AG04449 (cell line): ENCODE measurements at regions not wholly inside any gene's neighbourhood (a gene's known extent, or its start where the extent isn't known, plus 50 kb on each side); places are given as distances from the start of the nearest gene placed in this dataset.

Experiments used
- CTCF ChIA-PET: fragments of 350-600 bp; formaldehyde crosslinking; extraction: SDS; loops from one replicate; lab custom pipeline; 2021; ENCODE audit warnings: antibody characterized with exemption; lab: Yijun Ruan, JAX
- POLR2A ChIA-PET: fragments of 400-600, 350-600 bp; formaldehyde crosslinking; extraction: SDS; loops from one replicate; lab custom pipeline; 2020; ENCODE audit warnings: antibody characterized with exemption, inconsistent platforms; lab: Yijun Ruan, JAX
- DNase-seq: peaks from one replicate; pipeline ENCODE4 v3.0.0-alpha.2; 2010; ENCODE audit warnings: low read depth, low spot score
- H3K4me3 ChIP-seq: 2 replicates; pipeline ENCODE4 v1.5.1; 2011; ENCODE audit warnings: low read depth, mild to moderate bottlenecking, control low read depth, low read length
- TF ChIP-seq, protein P1 (sequence below): IDR thresholded peaks from one replicate; pipeline ENCODE4 v1.5.1; 2011; ENCODE audit warnings: mild to moderate bottlenecking, moderate library complexity, low read length, control low read depth, inconsistent platforms; ENCODE audit not compliant: insufficient read depth; ENCODE audit errors: missing control alignments

DNA sequence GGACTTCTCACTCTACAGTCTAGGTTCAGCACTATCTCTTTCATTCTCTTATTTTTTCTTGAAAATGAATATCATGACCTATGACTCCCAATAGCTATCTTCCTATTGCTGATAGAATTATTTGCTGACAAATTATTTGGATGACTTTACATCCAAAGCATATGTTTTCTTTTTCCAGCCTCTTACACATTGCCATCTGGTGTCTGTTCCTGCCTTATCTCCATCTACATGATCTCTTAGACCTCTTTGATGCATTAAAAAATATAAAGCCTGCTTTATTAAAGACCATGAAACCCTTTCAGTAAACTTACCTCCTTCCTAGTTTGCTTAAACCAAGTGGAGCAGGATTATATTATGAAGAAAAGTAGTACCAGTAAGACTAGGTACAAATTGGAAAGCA, 700.9 kb upstream of the CXADR start:
- DNase-seq: no peak
- H3K4me3 ChIP-seq: no peak overlapping the region
- POLR2A ChIA-PET: no interaction called here
- TF ChIP-seq, protein P1, sequence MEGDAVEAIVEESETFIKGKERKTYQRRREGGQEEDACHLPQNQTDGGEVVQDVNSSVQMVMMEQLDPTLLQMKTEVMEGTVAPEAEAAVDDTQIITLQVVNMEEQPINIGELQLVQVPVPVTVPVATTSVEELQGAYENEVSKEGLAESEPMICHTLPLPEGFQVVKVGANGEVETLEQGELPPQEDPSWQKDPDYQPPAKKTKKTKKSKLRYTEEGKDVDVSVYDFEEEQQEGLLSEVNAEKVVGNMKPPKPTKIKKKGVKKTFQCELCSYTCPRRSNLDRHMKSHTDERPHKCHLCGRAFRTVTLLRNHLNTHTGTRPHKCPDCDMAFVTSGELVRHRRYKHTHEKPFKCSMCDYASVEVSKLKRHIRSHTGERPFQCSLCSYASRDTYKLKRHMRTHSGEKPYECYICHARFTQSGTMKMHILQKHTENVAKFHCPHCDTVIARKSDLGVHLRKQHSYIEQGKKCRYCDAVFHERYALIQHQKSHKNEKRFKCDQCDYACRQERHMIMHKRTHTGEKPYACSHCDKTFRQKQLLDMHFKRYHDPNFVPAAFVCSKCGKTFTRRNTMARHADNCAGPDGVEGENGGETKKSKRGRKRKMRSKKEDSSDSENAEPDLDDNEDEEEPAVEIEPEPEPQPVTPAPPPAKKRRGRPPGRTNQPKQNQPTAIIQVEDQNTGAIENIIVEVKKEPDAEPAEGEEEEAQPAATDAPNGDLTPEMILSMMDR: no peak
- CTCF ChIA-PET: no interaction called here

DNA sequence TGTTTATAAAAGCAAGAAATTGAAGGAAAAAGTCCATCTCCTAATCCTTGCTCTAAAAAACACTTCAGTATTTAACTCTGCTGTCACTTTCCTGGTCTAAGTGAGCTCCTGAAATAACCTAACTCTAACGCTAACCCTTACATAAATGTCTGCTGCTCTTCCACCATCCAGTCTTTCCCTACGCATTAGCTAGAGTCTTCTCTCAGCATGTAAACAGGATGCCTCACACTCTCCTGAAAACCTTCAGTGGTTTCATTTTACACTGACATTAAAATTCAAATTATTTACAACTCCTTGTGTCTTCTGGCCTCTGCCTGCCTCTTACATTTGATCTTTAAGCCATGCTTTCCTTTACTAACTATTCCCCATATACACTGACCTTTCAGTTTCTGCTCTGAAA, 697.6 kb upstream of the CXADR start:
- H3K4me3 ChIP-seq: no peak overlapping the region
- ChIA-PET CTCF (no interaction called here), POLR2A (no interaction called here)
- no peak for DNase-seq
- TF ChIP-seq, protein P1: no peak

DNA sequence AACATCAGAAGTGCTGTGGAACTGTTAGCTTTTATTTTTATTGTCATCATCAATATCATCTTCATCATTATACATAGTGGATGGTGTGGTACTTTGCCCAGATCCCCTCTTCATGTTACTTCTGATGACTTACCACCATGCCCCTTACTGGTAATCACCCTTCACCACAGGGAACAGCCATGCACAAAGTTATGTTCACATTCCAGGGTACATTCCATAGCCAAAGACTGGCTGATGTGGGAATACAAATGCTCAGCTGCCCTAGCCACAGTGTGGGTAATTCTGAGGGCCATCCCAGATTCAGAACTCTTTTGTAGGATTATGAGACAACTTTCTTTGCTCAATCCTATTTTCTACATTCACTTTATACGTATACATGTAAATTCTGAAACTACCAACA, 691.3 kb upstream of the CXADR start:
- H3K4me3 ChIP-seq: no peak overlapping the region
- no peak for DNase-seq
- ChIA-PET CTCF (no interaction called here), POLR2A (no interaction called here)
- TF ChIP-seq, protein P1: no peak

DNA sequence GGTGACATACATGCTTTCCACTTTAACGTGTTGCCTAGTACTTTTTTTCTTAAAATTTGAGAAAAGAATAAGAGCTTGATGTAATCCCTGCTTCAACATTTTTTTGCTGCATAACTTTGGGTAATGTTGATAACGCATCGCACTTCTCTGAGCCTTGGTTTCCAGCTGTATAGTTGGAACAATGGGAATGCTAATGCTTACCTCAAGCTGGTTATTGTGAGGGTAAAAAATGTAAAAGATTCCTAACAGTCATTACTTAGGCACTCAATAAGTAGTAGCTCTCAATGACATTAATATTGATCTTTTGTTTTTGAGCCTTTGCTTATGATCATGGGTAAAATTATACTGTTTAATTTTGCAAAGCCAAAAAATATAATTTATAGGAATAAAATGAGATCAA, 683.3 kb upstream of the CXADR start:
- ChIA-PET CTCF (no interaction called here), POLR2A (no interaction called here)
- no peak overlapping the region for H3K4me3 ChIP-seq
- DNase-seq: no peak
- TF ChIP-seq, protein P1: no peak

DNA sequence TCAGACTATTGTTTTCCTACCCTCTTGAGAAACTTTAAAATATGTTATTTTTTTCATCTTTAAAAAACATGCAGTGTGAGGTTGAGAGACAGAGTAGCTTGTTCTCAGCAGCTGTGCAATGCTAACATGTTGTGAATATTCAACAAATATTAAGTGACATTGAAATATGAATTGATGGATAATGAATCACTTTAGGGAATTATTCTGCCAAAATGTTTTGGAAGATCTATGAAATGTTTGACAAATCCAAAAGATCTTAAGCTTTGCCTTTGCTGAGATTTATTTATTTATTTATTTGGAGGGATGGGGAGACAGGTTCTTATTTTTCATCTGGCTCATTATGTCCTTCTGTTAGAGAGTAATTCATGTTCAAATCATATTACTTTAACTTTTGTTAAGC, 680.1 kb upstream of the CXADR start:
- no peak overlapping the region for H3K4me3 ChIP-seq
- DNase-seq: no peak
- POLR2A ChIA-PET: no interaction called here
- TF ChIP-seq, protein P1: no peak
- CTCF ChIA-PET: no interaction called here

DNA sequence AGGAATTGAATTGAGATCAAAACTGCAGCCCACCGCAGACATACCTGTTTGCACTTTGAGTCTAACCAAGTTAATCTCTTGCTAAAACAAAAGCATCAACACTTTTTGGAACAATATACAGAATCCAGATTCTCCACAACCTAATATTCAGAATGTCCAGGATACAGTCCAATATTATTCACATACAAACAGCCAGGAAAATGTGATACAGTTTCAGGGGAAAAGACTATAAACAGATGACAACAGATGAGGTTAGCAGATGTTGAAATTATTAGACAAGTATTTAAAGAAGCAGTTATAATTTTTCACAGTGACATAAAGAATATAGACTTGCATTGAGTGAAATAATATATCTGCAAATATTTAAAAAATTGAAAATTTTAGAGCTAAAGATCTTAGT, 678.1 kb upstream of the CXADR start:
- no peak overlapping the region for H3K4me3 ChIP-seq
- ChIA-PET POLR2A (no interaction called here), CTCF (no interaction called here)
- TF ChIP-seq, protein P1: no peak
- no peak for DNase-seq
